ENCODE measurements at regions not wholly inside any gene's neighbourhood (a gene's known extent, or its start where the extent isn't known, plus 50 kb on each side); places are given as distances from the start of the nearest gene placed in this dataset.

GRCh38 chr1:163670989-163671757, 349.4 kb downstream of the NUF2 start:
- 12% methylated on average over 4 of the region's 4 CpGs for WGBS (ENCODE audit: insufficient coverage, insufficient replicate concordance, low lambda C conversion rate, missing lambda C conversion rate)
- no peak for ATAC-seq

More at GRCh38 chr1:163670989-163671757, 349.4 kb downstream of the NUF2 start:
- DNase-seq (ENCODE audit: low read depth, low spot score) (no peak), FAIRE-seq (no peak)
- no peaks in the 10 kb centered on the region; a peak in 1 of 4 replicates for H3K27me3 ChIP-seq (replicated peaks in 1 of 2; ENCODE audit: control insufficient read depth in 2 of 2, insufficient read depth in 2 of 2, low read length in 1 of 2)
- H3K4me3 ChIP-seq: no peak overlapping the region
- no peaks in the 10 kb centered on the region for H3K9me3 ChIP-seq (replicated peaks; ENCODE audit: control insufficient read depth, insufficient read depth, low read length)
- no peaks in the 10 kb centered on the region for H3K36me3 ChIP-seq (ENCODE audit: control insufficient read depth in 2 of 2, insufficient read depth in 2 of 2, low read length in 1 of 2)
- no peak overlapping the region for H3K9ac ChIP-seq (ENCODE audit: control insufficient read depth, insufficient read depth, low read length)
- H3K4me2 ChIP-seq (ENCODE audit: control insufficient read depth, insufficient read depth): no peak overlapping the region
- H3K79me2 ChIP-seq (ENCODE audit: control insufficient read depth, insufficient read depth, low read length): no peaks in the 10 kb centered on the region
- intact Hi-C loops (cut with micrococcal nuclease; ENCODE audit: unreplicated experiment): no loop called here
- CTCF ChIA-PET: no interaction called here
- H2AFZ ChIP-seq (ENCODE audit: control insufficient read depth, low read depth, low read length): no peak overlapping the region
- RAD21 ChIA-PET (ENCODE audit: unreplicated experiment): no interaction called here
- TF ChIP-seq SIX5 (IDR thresholded peaks at IDR 0.05; ENCODE audit: low read depth, low read length, severe bottlenecking) (no peak), NR2C2 (IDR thresholded peaks at IDR 0.05; ENCODE audit: borderline replicate concordance, control insufficient read depth, insufficient read length, low read depth) (no peak), STAT1 (conservative IDR thresholded peaks at IDR 0.05) (no peak)
- TF ChIP-seq, protein P1, sequence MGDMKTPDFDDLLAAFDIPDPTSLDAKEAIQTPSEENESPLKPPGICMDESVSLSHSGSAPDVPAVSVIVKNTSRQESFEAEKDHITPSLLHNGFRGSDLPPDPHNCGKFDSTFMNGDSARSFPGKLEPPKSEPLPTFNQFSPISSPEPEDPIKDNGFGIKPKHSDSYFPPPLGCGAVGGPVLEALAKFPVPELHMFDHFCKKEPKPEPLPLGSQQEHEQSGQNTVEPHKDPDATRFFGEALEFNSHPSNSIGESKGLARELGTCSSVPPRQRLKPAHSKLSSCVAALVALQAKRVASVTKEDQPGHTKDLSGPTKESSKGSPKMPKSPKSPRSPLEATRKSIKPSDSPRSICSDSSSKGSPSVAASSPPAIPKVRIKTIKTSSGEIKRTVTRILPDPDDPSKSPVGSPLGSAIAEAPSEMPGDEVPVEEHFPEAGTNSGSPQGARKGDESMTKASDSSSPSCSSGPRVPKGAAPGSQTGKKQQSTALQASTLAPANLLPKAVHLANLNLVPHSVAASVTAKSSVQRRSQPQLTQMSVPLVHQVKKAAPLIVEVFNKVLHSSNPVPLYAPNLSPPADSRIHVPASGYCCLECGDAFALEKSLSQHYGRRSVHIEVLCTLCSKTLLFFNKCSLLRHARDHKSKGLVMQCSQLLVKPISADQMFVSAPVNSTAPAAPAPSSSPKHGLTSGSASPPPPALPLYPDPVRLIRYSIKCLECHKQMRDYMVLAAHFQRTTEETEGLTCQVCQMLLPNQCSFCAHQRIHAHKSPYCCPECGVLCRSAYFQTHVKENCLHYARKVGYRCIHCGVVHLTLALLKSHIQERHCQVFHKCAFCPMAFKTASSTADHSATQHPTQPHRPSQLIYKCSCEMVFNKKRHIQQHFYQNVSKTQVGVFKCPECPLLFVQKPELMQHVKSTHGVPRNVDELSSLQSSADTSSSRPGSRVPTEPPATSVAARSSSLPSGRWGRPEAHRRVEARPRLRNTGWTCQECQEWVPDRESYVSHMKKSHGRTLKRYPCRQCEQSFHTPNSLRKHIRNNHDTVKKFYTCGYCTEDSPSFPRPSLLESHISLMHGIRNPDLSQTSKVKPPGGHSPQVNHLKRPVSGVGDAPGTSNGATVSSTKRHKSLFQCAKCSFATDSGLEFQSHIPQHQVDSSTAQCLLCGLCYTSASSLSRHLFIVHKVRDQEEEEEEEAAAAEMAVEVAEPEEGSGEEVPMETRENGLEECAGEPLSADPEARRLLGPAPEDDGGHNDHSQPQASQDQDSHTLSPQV (IDR thresholded peaks at IDR 0.05): no peak
- SMC1A ChIA-PET (ENCODE audit: uncharacterized antibody, unreplicated experiment): no interaction called here
- H3K27ac ChIP-seq (ENCODE audit: control insufficient read depth, insufficient read depth): no peak overlapping the region
- in situ Hi-C loops (cut with MboI): no loop called here
- no TSS peak for BruUV-seq (replicated peaks)
- no peaks in the 10 kb centered on the region for H3K4me1 ChIP-seq (ENCODE audit: control insufficient read depth, insufficient read depth, low read length)
- H4K20me1 ChIP-seq (ENCODE audit: control insufficient read depth, insufficient read depth): no peaks in the 10 kb centered on the region
- POLR2A ChIA-PET: no interaction called here
